GM12878 (cell line): ENCODE measurements at regions not wholly inside any gene's neighbourhood (a gene's known extent, or its start where the extent isn't known, plus 50 kb on each side); places are given as distances from the start of the nearest gene placed in this dataset.

Source experiments
- POLR2A ChIP-seq: IDR thresholded peaks from 2 replicates; pipeline ENCODE4 v1.6.1; 2011; ENCODE audit warnings: low read depth, mild to moderate bottlenecking, low read length
- SMC3 ChIP-seq: IDR thresholded peaks from 2 replicates; pipeline ENCODE4 v1.6.1; 2011; ENCODE audit warnings: low read length, improper control_type of control experiment, borderline replicate concordance
- YBX1 ChIP-seq: fragments of 450-650 bp; IDR thresholded peaks from 2 replicates; pipeline ENCODE4 v1.6.1; 2016; ENCODE audit warnings: antibody characterized with exemption
- ZBTB40 ChIP-seq: fragments of 450-650 bp; IDR thresholded peaks from 2 replicates; pipeline ENCODE4 v1.6.1; 2016; ENCODE audit warnings: mild to moderate bottlenecking, moderate library complexity, borderline replicate concordance

- TF ChIP-seq ZBTB40: no peak
- TF ChIP-seq SMC3: no peak
- TF ChIP-seq POLR2A: no peak
- TF ChIP-seq YBX1: no peak
Measured at GRCh38 chr7:38327637-38328036, 54.2 kb upstream of the TARP start.
